PC-3 (cell line): ENCODE measurements at regions not wholly inside any gene's neighbourhood (a gene's known extent, or its start where the extent isn't known, plus 50 kb on each side); places are given as distances from the start of the nearest gene placed in this dataset.
A peak's percentile ranks its signal among the peaks of the same experiment; 100 is the strongest.

Source experiments
- ATAC-seq: fragments of 200-7000 bp; cut with Tn5 transposase; 2 replicates; pipeline ENCODE4 v1.9.1; 2020; ENCODE audit warnings: mild to moderate bottlenecking, moderate library complexity
- BruUV-seq: library from RNA; stranded (reverse); fragments of 400-500 nt; replicated peaks from 2 replicates; lab custom pipeline; 2021; lab: Mats Ljungman, UMichigan
- CTCF ChIA-PET: fragments of 300-600 bp; sonication (Branson Sonifier 250); formaldehyde crosslinking; loops from one replicate; lab custom pipeline; 2022; ENCODE audit warnings: antibody characterized with exemption; lab: Charles Lee
- POLR2A ChIA-PET: fragments of 300-600 bp; sonication (Branson Sonifier 250); formaldehyde crosslinking; loops from one replicate; lab custom pipeline; 2022; ENCODE audit warnings: antibody characterized with exemption; ENCODE audit not compliant: unreplicated experiment; lab: Charles Lee
- DNase-seq: peaks from one replicate; pipeline ENCODE4 v3.0.0-alpha.2; 2015
- H2AFZ ChIP-seq: fragments of 300-600 bp; sonication (generic); 2 replicates; pipeline ENCODE4 v1.6.0; 2016; ENCODE audit warnings: antibody characterized with exemption, low read length
- H3F3A ChIP-seq: fragments of 300-600 bp; sonication (generic); one replicate; pipeline ENCODE4 v1.6.0; 2017; ENCODE audit warnings: antibody characterized with exemption, low read length, control low read depth, mild to moderate bottlenecking; ENCODE audit not compliant: unreplicated experiment
- H3K27ac ChIP-seq: fragments of 300-600 bp; sonication (generic); 2 replicates; pipeline ENCODE4 v1.5.1; 2016; ENCODE audit warnings: mild to moderate bottlenecking, low read length
- H3K27me3 ChIP-seq: fragments of 300-600 bp; sonication (generic); 2 replicates; pipeline ENCODE4 v1.6.1; 2016; ENCODE audit warnings: low read length, mixed read lengths
- H3K36me3 ChIP-seq: fragments of 300-600 bp; sonication (generic); 2 replicates; pipeline ENCODE4 v1.6.1; 2016; ENCODE audit warnings: low read depth, mixed run types, low read length, mixed read lengths
- H3K4me1 ChIP-seq: fragments of 300-600 bp; sonication (generic); 2 replicates; pipeline ENCODE4 v1.5.1; 2016; ENCODE audit warnings: low read length; ENCODE audit not compliant: insufficient read depth
- H3K4me2 ChIP-seq: fragments of 300-600 bp; sonication (generic); 2 replicates; pipeline ENCODE4 v1.6.0; 2016; ENCODE audit warnings: low read length
- H3K4me3 ChIP-seq: fragments of 300-600 bp; sonication (generic); 2 replicates; pipeline ENCODE4 v1.5.1; 2016; ENCODE audit warnings: mild to moderate bottlenecking, low read length, mixed read lengths
- H3K79me2 ChIP-seq: fragments of 300-600 bp; sonication (generic); 2 replicates; pipeline ENCODE4 v1.6.1; 2017; ENCODE audit warnings: low read length, mixed read lengths
- H3K9ac ChIP-seq: fragments of 300-600 bp; sonication (generic); 2 replicates; pipeline ENCODE4 v1.6.0; 2016; ENCODE audit warnings: mild to moderate bottlenecking, low read length
- H3K9me2 ChIP-seq: fragments of 300-600 bp; sonication (generic); replicated peaks from 2 replicates; pipeline ENCODE4 v1.6.1; 2016; ENCODE audit warnings: mixed run types, low read length, mixed read lengths
- H3K9me3 ChIP-seq: fragments of 300-600 bp; sonication (generic); 2 replicates; pipeline ENCODE4 v1.6.1; 2016; ENCODE audit warnings: low read length, mixed read lengths
- H4K20me1 ChIP-seq: fragments of 300-600 bp; sonication (generic); 2 replicates; pipeline ENCODE4 v1.6.1; 2016; ENCODE audit warnings: low read length, mixed read lengths
- EZH2 ChIP-seq: fragments of 300-600 bp; sonication (generic); IDR thresholded peaks from one replicate; pipeline ENCODE4 v1.6.1; 2017; ENCODE audit warnings: antibody characterized with exemption, mild to moderate bottlenecking, low read length; ENCODE audit not compliant: unreplicated experiment
- EZH2phosphoT487 ChIP-seq: fragments of 300-600 bp; sonication (generic); IDR thresholded peaks from 2 replicates; pipeline ENCODE4 v1.6.1; 2018; ENCODE audit warnings: mild to moderate bottlenecking, antibody characterized with exemption, low read length, borderline replicate concordance
- intact Hi-C: fragments of 100-400 bp; cut with micrococcal nuclease; formaldehyde crosslinking; loops from 2 replicates; pipeline ENCODE4 v1.9.0; 2023
- TF ChIP-seq, protein P1 (sequence below): fragments of 300-600 bp; sonication (generic); conservative IDR thresholded peaks from 2 replicates; pipeline ENCODE4 v1.5.1; 2017; ENCODE audit warnings: antibody characterized with exemption, low read depth, mild to moderate bottlenecking, low read length

DNA sequence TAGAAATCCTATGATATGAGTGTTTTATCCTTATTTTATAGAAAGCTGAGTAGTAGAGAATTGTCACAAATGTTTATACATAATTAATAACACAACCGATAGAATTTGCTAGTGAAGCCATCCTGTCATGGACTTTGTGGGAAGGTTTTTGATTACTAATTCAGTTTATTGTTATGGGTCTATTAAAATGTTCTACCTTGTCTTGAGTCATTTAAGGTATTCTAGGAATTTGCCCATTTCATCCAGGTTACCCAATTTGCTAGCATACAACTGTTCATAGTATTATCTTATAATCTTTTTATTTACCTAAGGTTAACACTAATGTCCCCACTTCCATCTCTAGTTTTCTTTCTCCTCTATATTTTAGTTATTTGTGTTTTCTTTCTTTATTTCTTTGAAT, 553.1 kb upstream of the ATXN7L3B start:
- ATAC-seq = peak; percentile 67

DNA sequence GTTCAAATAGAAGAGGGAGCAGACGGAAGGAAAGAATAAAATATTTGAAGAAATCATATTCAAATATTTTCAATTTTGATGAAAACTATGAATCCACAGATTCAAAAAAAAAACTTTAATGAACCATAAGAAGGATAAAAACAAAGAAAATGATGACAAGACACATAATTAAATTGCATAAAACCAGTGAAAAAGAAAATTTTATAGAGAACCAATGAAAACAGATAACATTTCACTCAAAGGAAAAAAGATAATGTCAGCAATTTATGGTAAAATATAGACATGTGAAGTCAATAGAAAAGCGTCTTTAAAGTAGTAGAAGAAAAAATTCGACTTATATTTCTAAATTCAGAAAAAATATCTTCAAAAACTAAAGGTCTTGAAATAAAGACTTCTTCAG, 546.5 kb upstream of the ATXN7L3B start:
- no peak overlapping the region for H2AFZ ChIP-seq
- no peaks in the 10 kb centered on the region for H3F3A ChIP-seq
- no peak overlapping the region for H3K27ac ChIP-seq
- ATAC-seq (no peak), DNase-seq (no peak)
- no peak overlapping the region for H3K9ac ChIP-seq
- POLR2A ChIA-PET = no interaction called here
- H3K4me2 ChIP-seq = no peak overlapping the region
- no peak overlapping the region for H3K4me3 ChIP-seq
- H3K36me3 ChIP-seq = no peaks in the 10 kb centered on the region
- TF ChIP-seq EZH2 = no peak
- TF ChIP-seq EZH2phosphoT487 = no peak
- TF ChIP-seq, protein P1, sequence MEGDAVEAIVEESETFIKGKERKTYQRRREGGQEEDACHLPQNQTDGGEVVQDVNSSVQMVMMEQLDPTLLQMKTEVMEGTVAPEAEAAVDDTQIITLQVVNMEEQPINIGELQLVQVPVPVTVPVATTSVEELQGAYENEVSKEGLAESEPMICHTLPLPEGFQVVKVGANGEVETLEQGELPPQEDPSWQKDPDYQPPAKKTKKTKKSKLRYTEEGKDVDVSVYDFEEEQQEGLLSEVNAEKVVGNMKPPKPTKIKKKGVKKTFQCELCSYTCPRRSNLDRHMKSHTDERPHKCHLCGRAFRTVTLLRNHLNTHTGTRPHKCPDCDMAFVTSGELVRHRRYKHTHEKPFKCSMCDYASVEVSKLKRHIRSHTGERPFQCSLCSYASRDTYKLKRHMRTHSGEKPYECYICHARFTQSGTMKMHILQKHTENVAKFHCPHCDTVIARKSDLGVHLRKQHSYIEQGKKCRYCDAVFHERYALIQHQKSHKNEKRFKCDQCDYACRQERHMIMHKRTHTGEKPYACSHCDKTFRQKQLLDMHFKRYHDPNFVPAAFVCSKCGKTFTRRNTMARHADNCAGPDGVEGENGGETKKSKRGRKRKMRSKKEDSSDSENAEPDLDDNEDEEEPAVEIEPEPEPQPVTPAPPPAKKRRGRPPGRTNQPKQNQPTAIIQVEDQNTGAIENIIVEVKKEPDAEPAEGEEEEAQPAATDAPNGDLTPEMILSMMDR = no peak
- H4K20me1 ChIP-seq = no peaks in the 10 kb centered on the region
- no peaks in the 10 kb centered on the region for H3K9me3 ChIP-seq
- no TSS peak for BruUV-seq
- intact Hi-C loops = no loop called here
- no peaks in the 10 kb centered on the region for H3K4me1 ChIP-seq
- H3K9me2 ChIP-seq = no peaks in the 10 kb centered on the region
- H3K79me2 ChIP-seq = no peaks in the 10 kb centered on the region
- H3K27me3 ChIP-seq = no peaks in the 10 kb centered on the region
- CTCF ChIA-PET = no interaction called here

More for the DNA sequence above, 553.1 kb upstream of the ATXN7L3B start:
- POLR2A ChIA-PET = no interaction called here
- no peaks in the 10 kb centered on the region for H4K20me1 ChIP-seq
- intact Hi-C loops = no loop called here
- H3K4me3 ChIP-seq = no peak overlapping the region
- CTCF ChIA-PET = no interaction called here
- no peak for TF ChIP-seq EZH2phosphoT487
- no peaks in the 10 kb centered on the region for H3K79me2 ChIP-seq
- H3F3A ChIP-seq = no peaks in the 10 kb centered on the region
- DNase-seq = peak; percentile 57
- H3K27ac ChIP-seq = no peak overlapping the region
- no peak overlapping the region for H3K4me2 ChIP-seq
- no peaks in the 10 kb centered on the region for H3K9me2 ChIP-seq
- H3K4me1 ChIP-seq = 0 out of 2 replicates have a peak, but pooled peaks cover 6% of the 10 kb centered on the region
- no peak overlapping the region for H2AFZ ChIP-seq
- no peaks in the 10 kb centered on the region for H3K36me3 ChIP-seq
- no peaks in the 10 kb centered on the region for H3K27me3 ChIP-seq
- BruUV-seq = no TSS peak
- H3K9me3 ChIP-seq = no peaks in the 10 kb centered on the region
- H3K9ac ChIP-seq = no peak overlapping the region

DNA sequence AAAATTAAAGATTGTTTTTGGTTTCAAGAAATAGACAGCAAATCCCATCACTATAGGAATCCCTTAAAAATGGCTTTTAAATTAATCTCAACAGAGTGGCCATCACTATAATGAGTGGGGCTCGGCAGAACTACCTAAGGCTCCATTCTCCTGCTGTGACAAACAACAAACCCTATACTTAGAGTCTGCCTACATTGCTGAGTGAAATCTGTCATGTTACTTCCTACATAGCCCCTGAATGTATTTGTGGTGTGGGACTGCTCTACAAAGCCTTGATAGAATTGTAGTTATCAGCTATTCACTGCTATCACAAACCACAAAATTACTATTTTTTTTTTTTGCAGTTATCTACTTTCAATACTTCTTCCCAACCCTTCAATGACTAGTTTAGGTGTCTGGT, 538.7 kb upstream of the ATXN7L3B start:
- no peaks in the 10 kb centered on the region for H3K36me3 ChIP-seq
- no peak overlapping the region for H2AFZ ChIP-seq
- H3K9me2 ChIP-seq = no peaks in the 10 kb centered on the region
- CTCF ChIA-PET = no interaction called here
- intact Hi-C loops = no loop called here
- H3K9ac ChIP-seq = no peak overlapping the region
- POLR2A ChIA-PET = no interaction called here
- DNase-seq (no peak), ATAC-seq (no peak)
- H3K4me1 ChIP-seq = peaks cover 4% of the 10 kb centered on the region; the same call in 1 of the 2 replicates
- H4K20me1 ChIP-seq = no peaks in the 10 kb centered on the region
- no peak for TF ChIP-seq EZH2phosphoT487
- TF ChIP-seq EZH2 = no peak
- TF ChIP-seq, protein P1 = no peak
- H3K4me2 ChIP-seq = no peak overlapping the region
- H3K27me3 ChIP-seq = no peaks in the 10 kb centered on the region
- no peaks in the 10 kb centered on the region for H3F3A ChIP-seq
- H3K4me3 ChIP-seq = no peak overlapping the region
- no peak overlapping the region for H3K27ac ChIP-seq
- no peaks in the 10 kb centered on the region for H3K9me3 ChIP-seq
- H3K79me2 ChIP-seq = no peaks in the 10 kb centered on the region
- no TSS peak for BruUV-seq
